Transverse colon (tissue), 4 donors: ENCODE measurements at regions not wholly inside any gene's neighbourhood (a gene's known extent, or its start where the extent isn't known, plus 50 kb on each side); places are given as distances from the start of the nearest gene placed in this dataset.
"Not testable (repeated sequence)": the region's sequence is repeated elsewhere in the genome, so short reads cannot be mapped to it uniquely, and the experiment has no call there.

Experiments used
- DNase-seq: peaks from one replicate; pipeline ENCODE4 v3.0.0-alpha.2; 2019
- H3K27ac ChIP-seq, 4 donors: fragments of 200-600 bp; sonication (generic); 2 replicates each; pipeline ENCODE4 v1.5.1; 2016 to 2018; ENCODE audit warnings: inconsistent platforms in 4 of 4
- H3K27me3 ChIP-seq: fragments of 200-600 bp; sonication (generic); 2 replicates; pipeline ENCODE4 v1.5.1; 2017; ENCODE audit warnings: inconsistent platforms
- H3K36me3 ChIP-seq, 4 donors: fragments of 200-600 bp; sonication (generic); 2 replicates each; pipeline ENCODE4 v1.5.1; 2017 to 2019; ENCODE audit warnings: inconsistent platforms in 4 of 4
- H3K4me1 ChIP-seq, 4 donors: fragments of 200-600 bp; sonication (generic); 2 replicates each; pipeline ENCODE4 v1.5.1; 2017 to 2020; ENCODE audit warnings: inconsistent platforms in 4 of 4
- H3K4me3 ChIP-seq, 4 donors: fragments of 200-600 bp; sonication (generic); 1 replicate in 1 of 4; 2 replicates in 3 of 4; pipeline versions ENCODE4 v1.5.1 to v1.6.1; 2017 to 2019; ENCODE audit warnings: inconsistent platforms in 4 of 4
- H3K9me3 ChIP-seq, 2 donors: fragments of 200-600 bp; sonication (generic); 2 replicates each; pipeline ENCODE4 v1.5.1; 2017 to 2019; ENCODE audit warnings: inconsistent platforms in 2 of 2
- CTCF ChIP-seq, 5 experiments: fragments of 200-600 bp in 3 of 5; fragments of 450-650 bp in 2 of 5; sonication (generic) in 3 of 5; IDR thresholded peaks; 1 replicate in 2 of 5; 2 replicates in 3 of 5; pipeline ENCODE4 v1.5.1; 2016 to 2017; ENCODE audit warnings: antibody characterized with exemption in 5 of 5, inconsistent platforms in 3 of 5, mild to moderate bottlenecking in 2 of 5, moderate library complexity in 1 of 5
- EP300 ChIP-seq: sonication (generic); formaldehyde crosslinking; IDR thresholded peaks from one replicate; pipeline ENCODE4 v1.6.1; 2017; ENCODE audit warnings: antibody characterized with exemption, low read depth
- POLR2A ChIP-seq: fragments of 450-650 bp; IDR thresholded peaks from one replicate; pipeline ENCODE4 v1.6.1; 2016; ENCODE audit warnings: antibody characterized with exemption, mild to moderate bottlenecking, moderate library complexity
- POLR2AphosphoS5 ChIP-seq, 3 donors: sonication (generic); formaldehyde crosslinking; IDR thresholded peaks; one replicate each; pipeline ENCODE4 v1.6.1; 2016; ENCODE audit warnings: antibody characterized with exemption in 3 of 3
- WGBS, 2 donors: methylation state at CpG; one replicate each; pipeline ENCODE4 v1.1.5; 2018; ENCODE audit warnings: low coverage in 1 of 2; 5-methylcytosine and 5-hydroxymethylcytosine counted together
- in situ Hi-C, 4 donors: fragments of 200-750 bp; cut with MboI; loops; one replicate each; pipeline versions ENCODE4 v1.15.0 to v1.15.1; 2017; ENCODE audit warnings: low sequenced_read_pairs in 3 of 4, low pct_ligation_motif_present in 1 of 4, low pct_unique_long_range_greater_than_20kb in 1 of 4
- intact Hi-C: fragments of 100-400 bp; cut with DNase I; formaldehyde crosslinking; loops from one replicate; pipeline ENCODE4 v1.15.1; 2023; ENCODE audit warnings: low total_unique reads

DNA sequence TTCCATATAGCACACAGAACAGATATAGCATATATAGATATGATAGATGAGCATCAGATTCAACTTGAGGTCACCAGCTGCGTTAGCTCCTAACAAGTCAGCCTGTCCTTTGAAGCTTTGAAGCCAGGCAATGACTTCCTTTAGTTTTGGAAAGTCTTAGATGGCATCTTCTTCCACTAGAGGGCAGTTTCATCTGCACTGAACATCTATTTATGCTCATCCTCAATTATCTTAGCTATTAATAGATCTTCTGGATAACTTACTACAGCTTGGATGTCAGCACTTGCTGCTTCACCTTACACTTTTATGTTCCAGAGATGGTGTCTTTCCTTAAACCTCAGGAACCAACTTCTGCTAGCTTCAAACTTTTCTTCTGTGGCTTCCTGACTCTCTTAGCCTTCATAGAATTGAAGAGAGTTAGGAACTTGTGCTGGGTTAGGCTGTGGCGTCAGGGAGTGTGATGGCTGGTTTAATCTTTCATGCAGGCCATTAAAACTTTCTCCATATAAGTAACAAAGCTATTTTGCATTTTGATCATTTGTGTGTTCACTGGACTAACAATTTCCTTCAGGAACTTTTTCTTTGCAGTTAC is 1401.4 kb downstream of the EFNA5 start:
- Histone ChIP-seq H3K27ac (no peak overlapping the region), H3K36me3 (no peaks in the 10 kb centered on the region), H3K27me3 (no peaks in the 10 kb centered on the region), H3K9me3 (no peaks in the 10 kb centered on the region), H3K4me1 (no peaks in the 10 kb centered on the region), H3K4me3 (no peak overlapping the region)
- in situ Hi-C loops, result no loop called here
- intact Hi-C loops, result no loop called here
- WGBS, 2 donors, result 20 to 49% methylated on average over 2 of the region's 2 CpGs
- no peak for DNase-seq
- no peak for TF ChIP-seq CTCF (IDR thresholded peaks at IDR 0.05)

GRCh38 chr5:106267256-106267655 is 1403.5 kb downstream of the EFNA5 start:
- 73 to 85% methylated on average over 3 of the region's 3 CpGs for WGBS, 2 donors

DNA sequence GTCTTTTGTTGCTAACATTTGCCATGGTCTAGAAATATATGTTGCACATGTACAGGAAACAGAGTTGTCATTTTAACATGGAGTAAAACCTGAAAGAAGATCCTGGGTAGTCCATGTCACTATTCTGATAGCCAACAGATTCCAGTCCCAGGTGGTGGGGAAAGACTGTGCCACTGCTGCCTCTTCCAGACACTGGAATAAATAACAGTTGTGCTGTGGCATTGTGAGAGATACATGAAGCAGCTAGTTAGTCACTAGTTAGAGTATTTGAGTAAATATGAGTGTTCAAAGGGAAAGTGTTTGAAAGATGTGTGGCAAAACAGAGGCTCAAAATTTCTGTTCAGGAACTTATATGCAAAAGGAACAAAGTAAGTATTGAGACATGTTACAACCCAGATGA is 1408.3 kb downstream of the EFNA5 start:
- Histone ChIP-seq H3K27me3 (no peaks in the 10 kb centered on the region), H3K27ac (no peak overlapping the region), H3K4me1 (no peaks in the 10 kb centered on the region), H3K36me3 (no peaks in the 10 kb centered on the region), H3K4me3 (no peak overlapping the region), H3K9me3 (no peaks in the 10 kb centered on the region)
- intact Hi-C loops (no loop called here), in situ Hi-C loops (no loop called here)
- DNase-seq, result no peak
- TF ChIP-seq POLR2AphosphoS5 (IDR thresholded peaks at IDR 0.05) (no peak), EP300 (no peak), CTCF (IDR thresholded peaks at IDR 0.05) (no peak), POLR2A (no peak)

More at GRCh38 chr5:106267256-106267655, 1403.5 kb downstream of the EFNA5 start:
- no peak for TF ChIP-seq CTCF (IDR thresholded peaks at IDR 0.05)
- no peak for TF ChIP-seq POLR2A
- TF ChIP-seq EP300, result no peak
- no peak for TF ChIP-seq POLR2AphosphoS5 (IDR thresholded peaks at IDR 0.05)
- Histone ChIP-seq H3K27ac (no peak overlapping the region), H3K27me3 (no peaks in the 10 kb centered on the region), H3K4me1 (no peaks in the 10 kb centered on the region), H3K36me3 (no peaks in the 10 kb centered on the region), H3K4me3 (no peak overlapping the region), H3K9me3 (no peaks in the 10 kb centered on the region)
- intact Hi-C loops, result no loop called here
- no peak for DNase-seq
- in situ Hi-C loops, result no loop called here

GRCh38 chr5:106259431-106260090 is 1411.2 kb downstream of the EFNA5 start:
- intact Hi-C loops, H3K27ac ChIP-seq, DNase-seq, H3K4me3 ChIP-seq, H3K36me3 ChIP-seq, H3K4me1 ChIP-seq, H3K9me3 ChIP-seq, in situ Hi-C loops, H3K27me3 ChIP-seq: not testable (repeated sequence)
- WGBS, 2 donors, result 57 to 66% methylated on average over 3 to 11 of the region's 11 CpGs

DNA sequence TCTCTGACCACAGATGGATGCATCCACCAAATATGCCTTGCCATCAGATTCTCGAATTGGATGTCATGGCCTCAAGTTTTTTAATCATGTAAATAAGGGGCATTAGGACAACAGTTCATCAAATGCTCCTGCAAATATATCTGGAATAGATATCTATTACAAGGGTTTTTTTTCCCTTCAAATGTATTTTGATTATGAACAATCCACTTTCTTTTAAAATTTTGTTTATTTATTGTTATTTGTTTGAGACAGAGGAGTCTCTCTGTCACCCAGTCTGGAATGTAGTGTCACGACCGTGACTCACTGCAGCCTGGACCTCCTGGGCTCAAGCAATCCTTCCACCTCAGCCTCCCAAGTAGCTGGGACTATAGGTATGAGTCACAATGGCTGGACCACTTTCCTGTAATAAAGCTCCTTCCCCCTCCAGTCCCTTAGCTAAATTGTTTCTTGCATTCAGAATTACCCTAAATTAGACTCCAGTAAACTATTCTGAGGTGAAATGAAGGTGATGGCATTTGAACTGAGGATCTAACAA is 1412.1 kb downstream of the EFNA5 start:
- TF ChIP-seq POLR2A, result no peak
- no peak for TF ChIP-seq POLR2AphosphoS5 (IDR thresholded peaks at IDR 0.05)
- TF ChIP-seq EP300, result no peak
- TF ChIP-seq CTCF (IDR thresholded peaks at IDR 0.05), result no peak
- H3K9me3 ChIP-seq, result no peaks in the 10 kb centered on the region
- WGBS, 2 donors, result 64 to 74% methylated on average over 3 of the region's 3 CpGs
- no peak for DNase-seq
- in situ Hi-C loops (no loop called here), intact Hi-C loops (no loop called here)
- H3K4me3 ChIP-seq, result no peak overlapping the region
- H3K36me3 ChIP-seq, result no peaks in the 10 kb centered on the region
- no peak overlapping the region for H3K27ac ChIP-seq
- no peaks in the 10 kb centered on the region for H3K27me3 ChIP-seq
- no peaks in the 10 kb centered on the region for H3K4me1 ChIP-seq
